WI38 (cell line): ENCODE measurements at regions not wholly inside any gene's neighbourhood (a gene's known extent, or its start where the extent isn't known, plus 50 kb on each side); places are given as distances from the start of the nearest gene placed in this dataset.

Experiments
- H3K4me3 ChIP-seq: 2 replicates; pipeline ENCODE4 v1.5.1; 2011; ENCODE audit warnings: low read depth, mild to moderate bottlenecking, control low read depth, low read length
- CTCF ChIP-seq: IDR thresholded peaks from 2 replicates; pipeline ENCODE4 v1.5.1; 2012; ENCODE audit warnings: low read depth, mild to moderate bottlenecking, control low read depth, low read length

- H3K4me3 ChIP-seq = no peak overlapping the region
- no peak for TF ChIP-seq CTCF
Observed at GRCh38 chr9:87107072-87107471, 159.8 kb upstream of the GAS1 start.

GRCh38 chr9:87108661-87109060, 161.4 kb upstream of the GAS1 start:
- no peak for TF ChIP-seq CTCF
- no peak overlapping the region for H3K4me3 ChIP-seq

GRCh38 chr9:87109231-87109631, 161.9 kb upstream of the GAS1 start:
- no peak overlapping the region for H3K4me3 ChIP-seq
- TF ChIP-seq CTCF = no peak

GRCh38 chr9:87109851-87110250, 162.5 kb upstream of the GAS1 start:
- no peak for TF ChIP-seq CTCF
- no peak overlapping the region for H3K4me3 ChIP-seq

- H3K4me3 ChIP-seq = no peak overlapping the region
- no peak for TF ChIP-seq CTCF
Observed at GRCh38 chr9:87111010-87111409, 163.7 kb upstream of the GAS1 start.

GRCh38 chr9:87112656-87113055, 165.3 kb upstream of the GAS1 start:
- TF ChIP-seq CTCF = no peak
- H3K4me3 ChIP-seq = no peak overlapping the region

- no peak for TF ChIP-seq CTCF
- H3K4me3 ChIP-seq = no peak overlapping the region
Observed at GRCh38 chr9:87113874-87114273, 166.6 kb upstream of the GAS1 start.
